Stomach smooth muscle (tissue), 2 donors: ENCODE measurements at regions not wholly inside any gene's neighbourhood (a gene's known extent, or its start where the extent isn't known, plus 50 kb on each side); places are given as distances from the start of the nearest gene placed in this dataset.

Source experiments
- H3K27ac ChIP-seq: one replicate; pipeline ENCODE4 v1.7.0; 2013; ENCODE audit warnings: mild to moderate bottlenecking, low read length, inconsistent platforms
- H3K27me3 ChIP-seq, 2 donors: one replicate each; pipeline ENCODE4 v1.7.0; 2013; ENCODE audit warnings: low read length in 2 of 2; ENCODE audit not compliant: insufficient read depth in 2 of 2, control insufficient read depth in 1 of 2
- H3K36me3 ChIP-seq, 2 donors: one replicate each; pipeline ENCODE4 v1.7.0; 2013; ENCODE audit warnings: low read length in 2 of 2; ENCODE audit not compliant: control insufficient read depth in 2 of 2, insufficient read depth in 2 of 2
- H3K4me1 ChIP-seq: one replicate; pipeline ENCODE4 v1.7.0; 2013; ENCODE audit warnings: low read length; ENCODE audit not compliant: control insufficient read depth, insufficient read depth
- H3K4me3 ChIP-seq, 2 donors: one replicate each; pipeline ENCODE4 v1.7.0; 2013; ENCODE audit warnings: low read length in 2 of 2
- H3K9ac ChIP-seq, 2 donors: one replicate each; pipeline ENCODE4 v1.7.0; 2013; ENCODE audit warnings: low read length in 2 of 2, mild to moderate bottlenecking in 1 of 2
- H3K9me3 ChIP-seq, 2 donors: one replicate each; pipeline ENCODE4 v1.7.0; 2013; ENCODE audit warnings: low read length in 2 of 2; ENCODE audit not compliant: control insufficient read depth in 2 of 2
- donor health status: healthy.
- donor health status: Pancreatic carcinoma.

- H3K4me1 ChIP-seq = peaks cover 8% of the 10 kb centered on the region
- no peaks in the 10 kb centered on the region for H3K9me3 ChIP-seq
- no peaks in the 10 kb centered on the region for H3K27me3 ChIP-seq
- H3K4me3 ChIP-seq = no peak overlapping the region
- H3K27ac ChIP-seq = no peak overlapping the region
- no peaks in the 10 kb centered on the region for H3K36me3 ChIP-seq
- H3K9ac ChIP-seq = no peak overlapping the region
Observed at GRCh38 chr2:41917587-41917986, 130.2 kb upstream of the PKDCC start.

- Histone ChIP-seq H3K36me3 (no peaks in the 10 kb centered on the region), H3K27me3 (no peaks in the 10 kb centered on the region), H3K4me1 (peaks cover 15% of the 10 kb centered on the region), H3K4me3 (no peak overlapping the region), H3K9ac (no peak overlapping the region), H3K9me3 (no peaks in the 10 kb centered on the region), H3K27ac (no peak overlapping the region)
Observed at GRCh38 chr2:41919135-41919534, 128.7 kb upstream of the PKDCC start.

- Histone ChIP-seq H3K4me3 (no peak overlapping the region), H3K27me3 (no peaks in the 10 kb centered on the region), H3K36me3 (no peaks in the 10 kb centered on the region), H3K9ac (no peak overlapping the region), H3K27ac (no peak overlapping the region), H3K9me3 (no peaks in the 10 kb centered on the region), H3K4me1 (peaks cover 24% of the 10 kb centered on the region)
Observed at GRCh38 chr2:41920181-41920580, 127.6 kb upstream of the PKDCC start.

GRCh38 chr2:41920812-41921211 is 127.0 kb upstream of the PKDCC start:
- H3K9ac ChIP-seq = no peak overlapping the region
- H3K4me3 ChIP-seq = no peak overlapping the region
- no peaks in the 10 kb centered on the region for H3K27me3 ChIP-seq
- no peaks in the 10 kb centered on the region for H3K9me3 ChIP-seq
- H3K27ac ChIP-seq = no peak overlapping the region
- H3K36me3 ChIP-seq = no peaks in the 10 kb centered on the region
- peaks cover 25% of the 10 kb centered on the region for H3K4me1 ChIP-seq

- peaks cover 38% of the 10 kb centered on the region for H3K4me1 ChIP-seq
- H3K27me3 ChIP-seq = no peaks in the 10 kb centered on the region
- peak overlapping the region; percentile 89 for H3K27ac ChIP-seq
- no peaks in the 10 kb centered on the region for H3K9me3 ChIP-seq
- no peak overlapping the region for H3K9ac ChIP-seq
- no peaks in the 10 kb centered on the region for H3K36me3 ChIP-seq
- no peak overlapping the region for H3K4me3 ChIP-seq
Observed at GRCh38 chr2:41922177-41922576, 125.6 kb upstream of the PKDCC start.

- Histone ChIP-seq H3K36me3 (no peaks in the 10 kb centered on the region), H3K27ac (peak overlapping the region; percentile 89), H3K9ac (no peak overlapping the region), H3K27me3 (no peaks in the 10 kb centered on the region), H3K9me3 (no peaks in the 10 kb centered on the region), H3K4me1 (peaks cover 48% of the 10 kb centered on the region), H3K4me3 (no peak overlapping the region)
Observed at GRCh38 chr2:41923156-41923786, 124.5 kb upstream of the PKDCC start.

GRCh38 chr2:41924024-41924423 is 123.8 kb upstream of the PKDCC start:
- H3K4me1 ChIP-seq = peaks cover 56% of the 10 kb centered on the region
- no peak overlapping the region for H3K4me3 ChIP-seq
- H3K27me3 ChIP-seq = no peaks in the 10 kb centered on the region
- no peaks in the 10 kb centered on the region for H3K9me3 ChIP-seq
- H3K36me3 ChIP-seq = no peaks in the 10 kb centered on the region
- peak overlapping the region; percentile 89 for H3K27ac ChIP-seq
- H3K9ac ChIP-seq = no peak overlapping the region

- Histone ChIP-seq H3K27ac (peak overlapping the region; percentile 89), H3K27me3 (no peaks in the 10 kb centered on the region), H3K4me1 (peaks cover 56% of the 10 kb centered on the region), H3K4me3 (no peak overlapping the region), H3K9me3 (no peaks in the 10 kb centered on the region), H3K36me3 (no peaks in the 10 kb centered on the region), H3K9ac (no peak overlapping the region)
Observed at GRCh38 chr2:41924709-41925408, 123.0 kb upstream of the PKDCC start.

GRCh38 chr2:41925712-41926111 is 122.1 kb upstream of the PKDCC start:
- peaks cover 58% of the 10 kb centered on the region for H3K4me1 ChIP-seq
- H3K9me3 ChIP-seq = no peaks in the 10 kb centered on the region
- H3K27ac ChIP-seq = peak overlapping the region; percentile 89
- no peaks in the 10 kb centered on the region for H3K36me3 ChIP-seq
- H3K4me3 ChIP-seq = no peak overlapping the region
- H3K27me3 ChIP-seq = no peaks in the 10 kb centered on the region
- no peak overlapping the region for H3K9ac ChIP-seq

- peaks cover 59% of the 10 kb centered on the region for H3K4me1 ChIP-seq
- peak overlapping the region; percentile 89 for H3K27ac ChIP-seq
- no peak overlapping the region for H3K9ac ChIP-seq
- H3K36me3 ChIP-seq = no peaks in the 10 kb centered on the region
- no peak overlapping the region for H3K4me3 ChIP-seq
- H3K9me3 ChIP-seq = no peaks in the 10 kb centered on the region
- no peaks in the 10 kb centered on the region for H3K27me3 ChIP-seq
Observed at GRCh38 chr2:41926614-41927580, 120.9 kb upstream of the PKDCC start.
